ENCODE measurements at regions not wholly inside any gene's neighbourhood (a gene's known extent, or its start where the extent isn't known, plus 50 kb on each side); places are given as distances from the start of the nearest gene placed in this dataset.

GRCh38 chr2:65654496-65654895 lies 222.1 kb upstream of the SPRED2 start:
- WGBS (ENCODE audit: low lambda C conversion rate), result 54% methylated on average over 3 of the region's 3 CpGs

GRCh38 chr2:65652066-65652465 lies 219.7 kb upstream of the SPRED2 start:
- 33% methylated on average over 1 of the region's 1 CpG for WGBS (ENCODE audit: low lambda C conversion rate)
- no peaks in the 10 kb centered on the region for H3K79me2 ChIP-seq (ENCODE audit: insufficient read depth)
- CTCF ChIA-PET, result interaction anchor here (1.5 to 3.0 kb wide), 2 partner anchors 11 kb away, joined by 3 to 16 read pairs; no protein-coding TSS in a partner anchor
- peaks cover 0 to 4% of the 10 kb centered on the region in 2 experiments for H3K36me3 ChIP-seq (replicated peaks in 1 of 2; ENCODE audit: control insufficient read depth in 1 of 2, insufficient read depth in 2 of 2, low read length in 1 of 2)
- no peak overlapping the region for H3K4me2 ChIP-seq
- H3K27me3 ChIP-seq (ENCODE audit: insufficient read depth), result no peaks in the 10 kb centered on the region
- no peak overlapping the region for H3K4me3 ChIP-seq (ENCODE audit: low read depth in 2 of 2, low read length in 1 of 2)
- no peak overlapping the region for H3K9ac ChIP-seq
- H3K9me3 ChIP-seq, result no peaks in the 10 kb centered on the region
- DNase-seq, result no peak
- no peaks in the 10 kb centered on the region for H3K9me2 ChIP-seq
- no peaks in the 10 kb centered on the region for H4K20me1 ChIP-seq (ENCODE audit: insufficient read depth)
- no peaks in the 10 kb centered on the region for H3F3A ChIP-seq (replicated peaks; ENCODE audit: insufficient read depth)
- no peak overlapping the region for H3K27ac ChIP-seq (ENCODE audit: low read depth in 2 of 2, low read length in 1 of 2)
- peaks cover 0 to 8% of the 10 kb centered on the region in 2 experiments; a peak in 1 of 4 replicates for H3K4me1 ChIP-seq (ENCODE audit: control insufficient read depth in 1 of 2, insufficient read depth in 2 of 2, low read depth in 1 of 2, low read length in 1 of 2)
- POLR2A ChIA-PET, result no interaction called here
- H2AFZ ChIP-seq (ENCODE audit: low read depth), result no peak overlapping the region
- TF ChIP-seq NRF1 (IDR thresholded peaks at IDR 0.05; ENCODE audit: low read depth, low read length) (no peak), NFIC (IDR thresholded peaks at IDR 0.05; ENCODE audit: borderline replicate concordance) (no peak), POLR2AphosphoS5 (IDR thresholded peaks at IDR 0.05; ENCODE audit: low read depth, low read length) (no peak), GATA2 (CRISPR knock-in tag; IDR thresholded peaks at IDR 0.05) (no peak), MEF2A (IDR thresholded peaks at IDR 0.05; ENCODE audit: borderline replicate concordance, low read depth) (no peak), TAF1 (IDR thresholded peaks at IDR 0.05; ENCODE audit: borderline replicate concordance, low read depth, low read length) (no peak), EP300 (IDR thresholded peaks at IDR 0.05; ENCODE audit: borderline replicate concordance in 1 of 2, low read depth in 1 of 2, low read length in 1 of 2) (no peak), CTCF (IDR thresholded peaks at IDR 0.05) (no peak), JUND (IDR thresholded peaks at IDR 0.05) (no peak)
- TF ChIP-seq, protein P1, sequence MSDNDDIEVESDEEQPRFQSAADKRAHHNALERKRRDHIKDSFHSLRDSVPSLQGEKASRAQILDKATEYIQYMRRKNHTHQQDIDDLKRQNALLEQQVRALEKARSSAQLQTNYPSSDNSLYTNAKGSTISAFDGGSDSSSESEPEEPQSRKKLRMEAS (IDR thresholded peaks at IDR 0.05; ENCODE audit: low read depth), result no peak

More at GRCh38 chr2:65654496-65654895, 222.1 kb upstream of the SPRED2 start:
- DNase-seq, result no peak
- H3K4me1 ChIP-seq (ENCODE audit: control insufficient read depth in 1 of 2, insufficient read depth in 2 of 2, low read depth in 1 of 2, low read length in 1 of 2), result peaks cover 0 to 15% of the 10 kb centered on the region in 2 experiments; a peak in 1 of 4 replicates
- H3K27ac ChIP-seq (ENCODE audit: low read depth in 2 of 2, low read length in 1 of 2), result no peak overlapping the region
- ChIA-PET CTCF (interaction anchor here (1.0 to 3.0 kb wide), 4 partner anchors 14 to 1996 kb away, joined by 3 to 16 read pairs (median 4); no protein-coding TSS in a partner anchor), POLR2A (no interaction called here)
- TF ChIP-seq, protein P1 (IDR thresholded peaks at IDR 0.05; ENCODE audit: low read depth), result no peak
- TF ChIP-seq TAF1 (IDR thresholded peaks at IDR 0.05; ENCODE audit: borderline replicate concordance, low read depth, low read length), result no peak
- no peak for TF ChIP-seq ELF1 (IDR thresholded peaks at IDR 0.05)
- no peak for TF ChIP-seq EP300 (IDR thresholded peaks at IDR 0.05; ENCODE audit: borderline replicate concordance in 1 of 2, low read depth in 1 of 2, low read length in 1 of 2)
- TF ChIP-seq, protein P2, sequence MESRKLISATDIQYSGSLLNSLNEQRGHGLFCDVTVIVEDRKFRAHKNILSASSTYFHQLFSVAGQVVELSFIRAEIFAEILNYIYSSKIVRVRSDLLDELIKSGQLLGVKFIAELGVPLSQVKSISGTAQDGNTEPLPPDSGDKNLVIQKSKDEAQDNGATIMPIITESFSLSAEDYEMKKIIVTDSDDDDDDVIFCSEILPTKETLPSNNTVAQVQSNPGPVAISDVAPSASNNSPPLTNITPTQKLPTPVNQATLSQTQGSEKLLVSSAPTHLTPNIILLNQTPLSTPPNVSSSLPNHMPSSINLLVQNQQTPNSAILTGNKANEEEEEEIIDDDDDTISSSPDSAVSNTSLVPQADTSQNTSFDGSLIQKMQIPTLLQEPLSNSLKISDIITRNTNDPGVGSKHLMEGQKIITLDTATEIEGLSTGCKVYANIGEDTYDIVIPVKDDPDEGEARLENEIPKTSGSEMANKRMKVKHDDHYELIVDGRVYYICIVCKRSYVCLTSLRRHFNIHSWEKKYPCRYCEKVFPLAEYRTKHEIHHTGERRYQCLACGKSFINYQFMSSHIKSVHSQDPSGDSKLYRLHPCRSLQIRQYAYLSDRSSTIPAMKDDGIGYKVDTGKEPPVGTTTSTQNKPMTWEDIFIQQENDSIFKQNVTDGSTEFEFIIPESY (IDR thresholded peaks at IDR 0.05; ENCODE audit: borderline replicate concordance, low read depth), result no peak
- TF ChIP-seq, protein P3, sequence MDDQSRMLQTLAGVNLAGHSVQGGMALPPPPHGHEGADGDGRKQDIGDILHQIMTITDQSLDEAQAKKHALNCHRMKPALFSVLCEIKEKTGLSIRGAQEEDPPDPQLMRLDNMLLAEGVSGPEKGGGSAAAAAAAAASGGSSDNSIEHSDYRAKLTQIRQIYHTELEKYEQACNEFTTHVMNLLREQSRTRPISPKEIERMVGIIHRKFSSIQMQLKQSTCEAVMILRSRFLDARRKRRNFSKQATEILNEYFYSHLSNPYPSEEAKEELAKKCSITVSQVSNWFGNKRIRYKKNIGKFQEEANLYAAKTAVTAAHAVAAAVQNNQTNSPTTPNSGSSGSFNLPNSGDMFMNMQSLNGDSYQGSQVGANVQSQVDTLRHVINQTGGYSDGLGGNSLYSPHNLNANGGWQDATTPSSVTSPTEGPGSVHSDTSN (IDR thresholded peaks at IDR 0.05), result no peak
- TF ChIP-seq EZH2phosphoT487 (IDR thresholded peaks at IDR 0.05; ENCODE audit: borderline replicate concordance, low read depth), result no peak
- no peak for TF ChIP-seq JUND (IDR thresholded peaks at IDR 0.05)
- TF ChIP-seq MEF2A (IDR thresholded peaks at IDR 0.05; ENCODE audit: borderline replicate concordance, low read depth), result no peak
- no peak for TF ChIP-seq USF1 (IDR thresholded peaks at IDR 0.05; ENCODE audit: borderline replicate concordance, low read depth)
- TF ChIP-seq RAD21 (IDR thresholded peaks at IDR 0.05; ENCODE audit: low read length), result no peak
- TF ChIP-seq SIN3A (IDR thresholded peaks at IDR 0.05; ENCODE audit: borderline replicate concordance, low read depth, low read length), result no peak
- TF ChIP-seq NFIC (IDR thresholded peaks at IDR 0.05; ENCODE audit: borderline replicate concordance), result no peak
- no peak for TF ChIP-seq GATA2 (CRISPR knock-in tag; IDR thresholded peaks at IDR 0.05)
- no peak for TF ChIP-seq GABPA (IDR thresholded peaks at IDR 0.05; ENCODE audit: low read depth)
- no peak overlapping the region for H3K4me3 ChIP-seq (ENCODE audit: low read depth in 2 of 2, low read length in 1 of 2)
- no peak overlapping the region for H3K4me2 ChIP-seq
- no peaks in the 10 kb centered on the region for H3K9me3 ChIP-seq
- peaks cover 0 to 4% of the 10 kb centered on the region in 2 experiments for H3K36me3 ChIP-seq (replicated peaks in 1 of 2; ENCODE audit: control insufficient read depth in 1 of 2, insufficient read depth in 2 of 2, low read length in 1 of 2)
- H2AFZ ChIP-seq (ENCODE audit: low read depth), result no peak overlapping the region
- no peaks in the 10 kb centered on the region for H3K79me2 ChIP-seq (ENCODE audit: insufficient read depth)
- H3K9me2 ChIP-seq, result no peaks in the 10 kb centered on the region
- H3K9ac ChIP-seq, result no peak overlapping the region
- H3F3A ChIP-seq (replicated peaks; ENCODE audit: insufficient read depth), result no peaks in the 10 kb centered on the region
- no peaks in the 10 kb centered on the region for H3K27me3 ChIP-seq (ENCODE audit: insufficient read depth)
- H4K20me1 ChIP-seq (ENCODE audit: insufficient read depth), result no peaks in the 10 kb centered on the region
